Neuronal stem cell (in vitro differentiated cells): ENCODE measurements at regions not wholly inside any gene's neighbourhood (a gene's known extent, or its start where the extent isn't known, plus 50 kb on each side); places are given as distances from the start of the nearest gene placed in this dataset.

ENCODE experiments used
- DNase-seq: peaks from one replicate; pipeline ENCODE4 v3.0.0-alpha.2; 2013; ENCODE audit warnings: low spot score
- H2AFZ ChIP-seq: one replicate; pipeline ENCODE4 v1.6.1; 2013; ENCODE audit warnings: mild to moderate bottlenecking, low read length, inconsistent platforms
- H2AK5ac ChIP-seq: 2 replicates; pipeline ENCODE4 v1.6.1; 2013; ENCODE audit warnings: low read depth, mild to moderate bottlenecking, inconsistent platforms, low read length, moderate library complexity, mixed read lengths
- H2BK120ac ChIP-seq: 2 replicates; pipeline ENCODE4 v1.6.1; 2013; ENCODE audit warnings: low read depth, mild to moderate bottlenecking, inconsistent platforms, low read length, moderate library complexity, mixed read lengths
- H2BK12ac ChIP-seq: one replicate; pipeline ENCODE4 v1.6.1; 2013; ENCODE audit warnings: low read length, inconsistent platforms
- H2BK15ac ChIP-seq: 2 replicates; pipeline ENCODE4 v1.6.1; 2013; ENCODE audit warnings: mild to moderate bottlenecking, low read length, inconsistent platforms, mixed read lengths
- H2BK5ac ChIP-seq: one replicate; pipeline ENCODE4 v1.6.1; 2013; ENCODE audit warnings: inconsistent platforms, mild to moderate bottlenecking, low read length, moderate library complexity
- H3K14ac ChIP-seq: one replicate; pipeline ENCODE4 v1.6.1; 2013; ENCODE audit warnings: low read length, inconsistent platforms
- H3K18ac ChIP-seq: 2 replicates; pipeline ENCODE4 v1.6.1; 2013; ENCODE audit warnings: low read length, inconsistent platforms
- H3K23ac ChIP-seq: 2 replicates; pipeline ENCODE4 v1.6.1; 2013; ENCODE audit warnings: low read depth, mild to moderate bottlenecking, mixed read lengths, low read length, inconsistent platforms; ENCODE audit not compliant: poor library complexity
- H3K27ac ChIP-seq: replicated peaks from 3 replicates; pipeline ENCODE4 v1.5.1; 2013; ENCODE audit warnings: low read length, inconsistent platforms
- H3K27me3 ChIP-seq, 3 experiments: 2 replicates each; pipeline ENCODE4 v1.6.1; 2013; ENCODE audit warnings: low read length in 3 of 3, mild to moderate bottlenecking in 2 of 3, inconsistent platforms in 1 of 3, low read depth in 1 of 3, mixed read lengths in 1 of 3, moderate library complexity in 1 of 3; ENCODE audit not compliant: control insufficient read depth in 3 of 3, insufficient read depth in 3 of 3
- H3K36me3 ChIP-seq, 2 donors: replicated peaks in 1 of 2; 2 replicates each; pipeline ENCODE4 v1.6.1; 2013; ENCODE audit warnings: low read length in 2 of 2; ENCODE audit not compliant: control insufficient read depth in 2 of 2, insufficient read depth in 2 of 2
- H3K4ac ChIP-seq: 2 replicates; pipeline ENCODE4 v1.6.1; 2013; ENCODE audit warnings: inconsistent platforms, mild to moderate bottlenecking, low read length, moderate library complexity
- H3K4me1 ChIP-seq, 2 donors: 1 replicate in 1 of 2; 2 replicates in 1 of 2; pipeline ENCODE4 v1.6.1; 2013; ENCODE audit warnings: low read length in 2 of 2, low read depth in 1 of 2; ENCODE audit not compliant: control insufficient read depth in 2 of 2, insufficient read depth in 1 of 2
- H3K4me2 ChIP-seq: one replicate; pipeline ENCODE4 v1.6.1; 2013; ENCODE audit warnings: mild to moderate bottlenecking, low read length, inconsistent platforms; ENCODE audit not compliant: insufficient read depth, poor library complexity, severe bottlenecking
- H3K4me3 ChIP-seq, 2 donors: 2 replicates each; pipeline ENCODE4 v1.5.1; 2013; ENCODE audit warnings: low read length in 2 of 2, mild to moderate bottlenecking in 2 of 2, inconsistent platforms in 1 of 2, moderate library complexity in 1 of 2
- H3K79me1 ChIP-seq: one replicate; pipeline ENCODE4 v1.6.1; 2013; ENCODE audit warnings: low read depth, mild to moderate bottlenecking, inconsistent platforms, low read length, moderate library complexity
- H3K9ac ChIP-seq: one replicate; pipeline ENCODE4 v1.6.1; 2013; ENCODE audit warnings: mild to moderate bottlenecking, low read depth, low read length, inconsistent platforms; ENCODE audit not compliant: poor library complexity
- H3K9me3 ChIP-seq, 2 donors: replicated peaks in 1 of 2; 2 replicates each; pipeline versions ENCODE3 to v1.6.1; 2013; ENCODE audit warnings: low read length in 2 of 2, mild to moderate bottlenecking in 2 of 2, inconsistent platforms in 1 of 2, low read depth in 1 of 2, mixed read lengths in 1 of 2, moderate library complexity in 1 of 2; ENCODE audit not compliant: control insufficient read depth in 2 of 2, insufficient read depth in 1 of 2
- H4K8ac ChIP-seq: one replicate; pipeline ENCODE4 v1.6.1; 2013; ENCODE audit warnings: low read depth, mild to moderate bottlenecking, inconsistent platforms, low read length, moderate library complexity
- H4K91ac ChIP-seq: one replicate; pipeline ENCODE4 v1.6.1; 2013; ENCODE audit warnings: low read length, low read depth, mild to moderate bottlenecking, inconsistent platforms; ENCODE audit not compliant: poor library complexity
- WGBS, 2 donors: extraction: QIAGEN DNeasy Blood & Tissue Kit; methylation state at CpG; one replicate each; pipeline ENCODE4 v1.1.7; 2013; ENCODE audit warnings: missing lambda C conversion rate in 2 of 2, mixed read lengths in 1 of 2; ENCODE audit not compliant: insufficient read length in 2 of 2, insufficient replicate concordance in 1 of 2; ENCODE audit errors: extremely low coverage in 2 of 2; 5-methylcytosine and 5-hydroxymethylcytosine counted together

GRCh38 chr20:48126227-48126740 lies 341.0 kb upstream of the SULF2 start:
- Histone ChIP-seq H2AFZ (peak overlapping the region; percentile 24), H4K8ac (no peak overlapping the region), H3K4ac (no peak overlapping the region), H3K23ac (no peak overlapping the region), H4K91ac (no peak overlapping the region), H3K27me3 (no peaks in the 10 kb centered on the region), H3K27ac (no peak overlapping the region), H3K79me1 (no peaks in the 10 kb centered on the region), H2AK5ac (no peak overlapping the region), H3K4me1 (peaks cover 12 to 16% of the 10 kb centered on the region in 2 donors), H3K36me3 (no peaks in the 10 kb centered on the region), H2BK15ac (no peak overlapping the region), H3K4me2 (no peak overlapping the region), H2BK120ac (no peak overlapping the region), H3K18ac (no peak overlapping the region), H2BK12ac (no peak overlapping the region), H3K4me3 (no peak overlapping the region), H2BK5ac (no peak overlapping the region), H3K9me3 (peaks cover 1 to 4% of the 10 kb centered on the region in 2 donors), H3K9ac (no peak overlapping the region), H3K14ac (no peak overlapping the region)
- no CpG with 5 or more reads among the region's 8 CpGs for WGBS, 2 donors
- no peak for DNase-seq

- Histone ChIP-seq H4K8ac (no peak overlapping the region), H3K4ac (no peak overlapping the region), H3K4me3 (no peak overlapping the region), H2BK12ac (no peak overlapping the region), H2AK5ac (peak overlapping the region; percentile 36), H3K9me3 (peaks cover 1 to 4% of the 10 kb centered on the region in 2 donors), H3K18ac (peak overlapping the region; percentile 44), H2BK15ac (no peak overlapping the region), H3K9ac (no peak overlapping the region), H3K36me3 (no peaks in the 10 kb centered on the region), H2AFZ (no peak overlapping the region), H3K27me3 (no peaks in the 10 kb centered on the region), H3K23ac (no peak overlapping the region), H4K91ac (no peak overlapping the region), H2BK5ac (no peak overlapping the region), H3K4me2 (no peak overlapping the region), H3K79me1 (no peaks in the 10 kb centered on the region), H2BK120ac (no peak overlapping the region), H3K4me1 (peaks cover 12 to 13% of the 10 kb centered on the region in 2 donors), H3K14ac (no peak overlapping the region), H3K27ac (no peak overlapping the region)
- WGBS, 2 donors, result no CpG with 5 or more reads among the region's 9 CpGs
- no peak for DNase-seq
These were observed 339.7 kb upstream of the SULF2 start for GRCh38 chr20:48124960-48125359.

- Histone ChIP-seq H3K4ac (no peak overlapping the region), H3K9ac (no peak overlapping the region), H2BK15ac (peak overlapping the region; percentile 81), H2BK5ac (no peak overlapping the region), H3K9me3 (peaks cover 1 to 4% of the 10 kb centered on the region in 2 donors), H2BK120ac (no peak overlapping the region), H2BK12ac (no peak overlapping the region), H3K23ac (no peak overlapping the region), H3K79me1 (no peaks in the 10 kb centered on the region), H3K36me3 (no peaks in the 10 kb centered on the region), H2AK5ac (peak overlapping the region; percentile 36), H3K18ac (peak overlapping the region; percentile 48), H4K8ac (no peak overlapping the region), H3K27me3 (no peaks in the 10 kb centered on the region), H3K4me2 (no peak overlapping the region), H3K4me1 (peaks cover 6 to 10% of the 10 kb centered on the region in 2 donors), H3K27ac (no peak overlapping the region), H4K91ac (peak overlapping the region; percentile 12), H2AFZ (no peak overlapping the region), H3K4me3 (no peak overlapping the region), H3K14ac (no peak overlapping the region)
- DNase-seq, result no peak
- WGBS, 2 donors, result no CpG with 5 or more reads among the region's 14 CpGs
These were observed 339.0 kb upstream of the SULF2 start for GRCh38 chr20:48124181-48124782.

- Histone ChIP-seq H3K9me3 (peaks cover 1 to 4% of the 10 kb centered on the region in 2 donors), H2BK12ac (peak overlapping the region; percentile 1), H2BK120ac (no peak overlapping the region), H3K36me3 (no peaks in the 10 kb centered on the region), H3K18ac (no peak overlapping the region), H3K4ac (no peak overlapping the region), H2AK5ac (no peak overlapping the region), H3K27me3 (no peaks in the 10 kb centered on the region), H4K91ac (no peak overlapping the region), H3K4me3 (no peak overlapping the region), H3K79me1 (no peaks in the 10 kb centered on the region), H2BK5ac (no peak overlapping the region), H3K14ac (no peak overlapping the region), H3K9ac (no peak overlapping the region), H3K23ac (no peak overlapping the region), H3K4me2 (no peak overlapping the region), H3K27ac (no peak overlapping the region), H4K8ac (no peak overlapping the region), H2BK15ac (no peak overlapping the region), H2AFZ (no peak overlapping the region), H3K4me1 (no peaks in the 10 kb centered on the region)
- DNase-seq, result no peak
- WGBS, 2 donors, result no CpG with 5 or more reads among the region's 8 CpGs
These were observed 334.8 kb upstream of the SULF2 start for GRCh38 chr20:48120120-48120519.
